Non-pigmented ciliary epithelial cell (primary cell): ENCODE measurements at regions not wholly inside any gene's neighbourhood (a gene's known extent, or its start where the extent isn't known, plus 50 kb on each side); places are given as distances from the start of the nearest gene placed in this dataset.
"Not testable (repeated sequence)": the region's sequence is repeated elsewhere in the genome, so short reads cannot be mapped to it uniquely, and the experiment has no call there.

Source experiments
- DNase-seq: peaks from one replicate; pipeline ENCODE4 v3.0.0-alpha.2; 2010; ENCODE audit warnings: low read depth

DNA sequence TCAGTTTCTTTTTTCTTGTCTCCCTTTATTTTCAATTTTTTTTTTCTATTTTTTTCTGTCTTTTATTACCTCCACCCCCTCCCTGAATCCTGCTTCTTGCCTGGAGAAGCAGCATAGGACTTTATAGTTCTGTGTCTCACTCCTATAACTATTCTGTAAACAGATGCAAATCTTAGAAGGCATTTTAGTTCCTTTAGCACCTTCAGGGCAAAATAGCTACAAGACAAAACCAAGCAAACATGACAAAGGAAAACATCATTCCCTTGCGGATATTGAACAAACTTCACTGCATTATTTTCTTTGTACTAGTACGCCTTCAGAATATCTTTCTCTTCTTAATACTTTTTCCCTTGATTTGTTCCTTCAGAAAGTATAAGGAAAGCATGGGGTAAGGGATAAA, 446.2 kb upstream of the CHORDC1 start:
- DNase-seq, result no peak

DNA sequence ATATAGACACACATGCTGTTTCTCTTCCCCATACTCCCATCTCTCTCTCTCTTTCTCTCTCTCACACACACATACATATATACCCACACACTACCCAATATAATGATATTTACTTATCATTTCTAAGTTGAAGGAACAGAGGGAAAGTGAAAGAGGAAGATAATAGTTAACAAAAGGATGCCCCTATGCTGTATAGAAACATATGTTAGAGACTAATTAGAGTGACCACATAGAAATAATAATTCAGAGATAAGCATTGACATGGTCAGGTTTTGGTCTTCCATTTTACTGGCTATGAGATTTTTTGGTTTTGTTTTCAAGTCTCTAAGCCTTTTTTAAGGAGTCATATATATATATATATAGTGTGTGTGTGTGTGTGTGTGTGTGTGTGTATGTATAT, 445.7 kb upstream of the CHORDC1 start:
- DNase-seq, result no peak

DNA sequence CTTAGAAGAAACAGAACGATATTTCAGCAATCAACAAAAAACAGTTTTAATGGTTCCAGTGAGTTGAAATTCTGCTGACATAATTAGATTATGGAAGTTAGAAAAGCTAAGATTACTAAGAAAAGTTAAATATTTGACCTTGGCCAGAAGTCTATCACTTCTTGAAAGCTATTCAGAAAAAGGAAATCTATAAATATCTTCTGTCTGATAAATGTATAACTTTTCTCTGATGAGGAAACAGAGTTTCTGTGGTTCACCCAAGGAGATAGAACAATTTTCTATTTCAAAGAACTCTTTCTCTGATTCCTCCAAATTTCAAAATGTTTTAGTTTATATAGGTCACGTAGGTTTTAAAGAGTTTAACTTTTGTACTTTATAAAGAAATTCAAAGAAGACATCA, 438.4 kb upstream of the CHORDC1 start:
- DNase-seq, result no peak

GRCh38 chr11:90656171-90656570, 433.3 kb upstream of the CHORDC1 start:
- no peak for DNase-seq

DNA sequence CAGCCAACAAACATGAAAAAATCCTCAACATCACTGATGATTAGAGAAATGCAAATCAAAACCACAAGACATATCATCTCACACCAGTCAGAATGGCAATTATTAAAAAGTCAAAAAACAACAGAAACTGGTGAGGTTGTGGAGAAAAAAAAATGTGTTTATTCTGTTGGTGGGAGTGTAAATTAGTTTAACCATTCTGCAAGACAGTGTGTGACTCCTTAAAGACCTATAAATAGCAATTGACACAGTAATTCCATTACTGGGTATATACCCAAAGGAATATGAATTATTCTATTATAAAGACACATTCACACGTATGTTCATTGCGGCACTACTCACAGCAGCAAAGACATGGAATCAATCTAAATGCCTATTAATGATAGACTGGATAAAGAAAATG, 427.3 kb upstream of the CHORDC1 start:
- no peak for DNase-seq

DNA sequence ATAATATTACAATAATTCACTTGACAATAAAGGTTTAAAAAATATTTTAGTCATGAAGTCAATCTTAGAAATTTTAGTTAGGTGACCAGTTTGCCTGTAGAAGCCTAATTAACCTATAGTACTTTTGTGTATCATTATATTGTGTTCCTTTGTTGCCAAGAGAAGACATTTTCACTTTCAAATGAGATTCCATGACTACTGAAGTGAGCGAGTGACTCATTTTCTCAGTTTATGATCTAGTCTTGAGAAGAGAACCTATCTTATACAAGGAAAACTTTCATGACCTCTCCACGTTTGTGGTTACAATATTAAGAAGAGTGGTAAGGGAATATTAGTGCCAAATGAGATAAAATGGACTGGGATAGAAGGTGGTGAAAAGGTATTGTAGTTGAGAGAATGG, 423.9 kb upstream of the CHORDC1 start:
- no peak for DNase-seq

- no peak for DNase-seq
These were observed 423.4 kb upstream of the CHORDC1 start for GRCh38 chr11:90646266-90646665.

DNA sequence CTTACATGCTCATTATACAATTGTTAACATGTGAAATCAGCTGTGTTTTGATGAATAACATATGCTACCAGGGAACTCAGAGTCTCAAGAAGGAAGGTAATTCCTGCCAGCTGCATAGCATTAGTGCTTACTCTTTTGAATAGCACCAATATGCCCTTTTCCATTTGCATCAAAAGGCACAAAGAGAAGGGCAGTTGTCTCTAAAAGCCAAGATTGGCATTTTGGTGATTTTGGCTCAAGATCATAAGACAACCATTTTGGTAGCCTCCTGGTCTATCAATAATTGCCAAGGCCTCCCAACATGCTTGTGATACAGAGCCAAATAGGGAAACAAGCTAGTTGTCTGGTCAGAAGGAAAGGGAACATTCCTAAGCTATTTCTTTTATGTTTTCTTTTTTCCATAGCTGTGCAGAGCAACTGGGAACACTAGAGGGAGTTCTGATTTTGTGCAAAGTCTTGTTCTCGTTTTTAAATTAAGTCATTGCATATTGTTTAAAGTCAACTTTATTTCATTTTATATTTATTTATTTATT, 416.7 kb upstream of the CHORDC1 start:
- no peak for DNase-seq

- DNase-seq, result no peak
These were observed 413.0 kb upstream of the CHORDC1 start for GRCh38 chr11:90635886-90636285.

DNA sequence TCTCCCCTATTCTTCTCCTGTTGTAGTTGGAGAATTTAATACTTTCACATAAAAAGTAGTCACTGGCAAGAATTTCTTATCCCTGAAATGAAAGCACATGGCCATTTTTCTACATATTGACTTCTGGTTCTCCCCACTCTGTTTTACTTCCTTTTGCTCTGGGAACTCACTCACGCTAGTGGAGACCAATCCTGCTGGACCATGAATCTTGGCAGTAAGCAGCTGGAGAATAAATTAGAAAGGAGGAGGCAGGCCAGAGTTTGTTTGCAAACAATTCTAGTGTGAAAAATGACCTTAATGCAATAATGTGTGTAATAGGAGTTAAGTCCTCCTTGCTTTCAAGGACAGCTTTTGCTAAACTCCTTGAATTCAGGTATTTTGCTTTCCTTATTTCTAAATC, 412.3 kb upstream of the CHORDC1 start:
- DNase-seq, result no peak

DNA sequence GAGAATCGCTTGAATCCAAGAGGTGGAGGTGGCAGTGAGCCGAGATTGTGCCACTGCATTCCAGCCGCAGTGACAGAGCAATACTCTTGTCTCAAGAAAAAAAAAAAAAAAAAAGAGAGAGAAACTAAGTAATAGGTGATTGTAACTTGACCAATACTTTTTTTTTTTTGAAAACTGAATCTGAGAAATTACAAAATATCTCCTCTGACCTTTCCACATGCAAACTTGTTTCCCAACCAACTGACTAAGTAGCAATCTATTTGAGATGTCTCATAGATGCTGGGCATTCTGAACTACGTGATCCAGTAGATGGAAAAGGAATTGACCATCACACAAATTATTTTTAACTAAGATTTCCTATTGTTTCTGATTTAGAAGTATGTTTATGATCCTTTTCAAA, 407.3 kb upstream of the CHORDC1 start:
- no peak for DNase-seq

- no peak for DNase-seq
These were observed 406.5 kb upstream of the CHORDC1 start for GRCh38 chr11:90629229-90629806.

DNA sequence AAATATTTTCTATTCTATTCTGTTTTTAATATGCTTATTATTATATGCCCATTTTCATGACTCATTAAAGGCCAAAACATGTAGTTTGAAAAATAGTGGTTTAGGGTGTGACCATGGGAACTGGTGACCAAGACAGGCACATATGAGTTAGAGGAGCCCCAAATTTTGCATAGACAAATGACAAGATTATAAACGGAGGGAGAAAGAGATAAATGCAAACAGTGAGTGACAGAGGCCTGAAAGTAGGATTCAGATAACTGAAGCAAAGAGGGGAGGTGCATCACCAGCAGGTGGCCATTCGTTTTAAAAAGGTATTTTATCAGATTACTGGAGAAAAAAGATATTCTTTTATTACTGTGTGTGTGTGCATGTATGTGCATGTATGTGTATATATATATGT, 391.5 kb upstream of the CHORDC1 start:
- DNase-seq, result no peak

GRCh38 chr11:90613037-90613436, 390.2 kb upstream of the CHORDC1 start:
- DNase-seq, result not testable (repeated sequence)

GRCh38 chr11:90606721-90607120, 383.9 kb upstream of the CHORDC1 start:
- no peak for DNase-seq

DNA sequence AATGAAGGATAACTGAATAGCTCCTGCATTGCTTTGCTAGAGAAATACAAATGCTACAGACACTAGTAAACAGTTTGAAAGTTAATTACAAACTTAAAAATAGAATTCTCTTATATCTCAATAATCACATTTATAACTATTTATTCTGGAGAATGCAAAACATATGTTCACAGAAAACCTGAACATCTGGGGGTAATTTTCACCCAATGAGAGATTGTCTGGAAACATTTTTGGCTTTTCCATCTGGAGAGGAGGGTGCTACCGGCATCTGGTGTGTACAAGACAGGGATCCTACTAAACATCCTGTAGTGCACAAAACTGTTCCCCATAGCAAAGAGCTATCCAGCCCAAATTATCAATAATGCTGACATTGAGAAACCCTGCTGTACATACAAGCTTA, 378.4 kb upstream of the CHORDC1 start:
- DNase-seq, result no peak

DNA sequence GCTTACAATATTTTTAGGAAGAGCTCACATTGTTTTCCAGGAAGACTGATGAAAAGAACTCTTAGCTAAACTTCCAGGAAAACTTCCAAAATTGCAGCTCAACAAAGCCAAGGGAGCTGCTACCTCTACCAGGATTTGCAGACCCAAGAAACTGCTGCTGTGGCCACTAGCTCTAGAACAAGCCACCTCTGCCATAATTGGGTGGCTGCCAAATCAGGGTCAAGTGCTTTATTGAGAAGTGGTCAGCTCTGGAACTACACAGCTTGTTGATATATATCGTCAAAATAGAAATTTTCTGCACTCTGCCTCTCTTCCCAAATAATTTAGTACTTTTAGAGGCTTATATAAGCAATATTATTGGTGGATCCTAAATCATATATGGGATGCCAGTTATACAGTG, 371.8 kb upstream of the CHORDC1 start:
- no peak for DNase-seq

DNA sequence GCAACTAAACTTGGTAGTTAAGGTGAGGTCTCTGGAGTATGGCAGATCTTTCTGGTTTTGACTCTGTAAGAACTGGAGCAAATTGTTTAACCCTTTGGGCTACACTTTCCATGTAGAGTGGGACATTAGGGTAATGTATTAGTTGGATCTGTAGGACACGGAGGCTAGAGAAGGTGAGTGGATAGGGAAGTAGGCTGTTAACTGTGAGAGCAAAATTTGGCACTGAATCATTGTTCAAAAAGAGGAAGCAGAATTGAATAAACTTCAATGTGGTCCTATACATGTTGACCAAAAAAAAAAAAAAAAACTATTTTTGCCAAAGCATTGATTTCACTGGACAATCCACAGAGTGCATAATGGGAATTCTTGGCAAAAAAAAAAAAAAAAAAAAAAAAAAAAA, 370.2 kb upstream of the CHORDC1 start:
- DNase-seq, result no peak

- no peak for DNase-seq
These were observed 367.4 kb upstream of the CHORDC1 start for GRCh38 chr11:90590286-90590685.

DNA sequence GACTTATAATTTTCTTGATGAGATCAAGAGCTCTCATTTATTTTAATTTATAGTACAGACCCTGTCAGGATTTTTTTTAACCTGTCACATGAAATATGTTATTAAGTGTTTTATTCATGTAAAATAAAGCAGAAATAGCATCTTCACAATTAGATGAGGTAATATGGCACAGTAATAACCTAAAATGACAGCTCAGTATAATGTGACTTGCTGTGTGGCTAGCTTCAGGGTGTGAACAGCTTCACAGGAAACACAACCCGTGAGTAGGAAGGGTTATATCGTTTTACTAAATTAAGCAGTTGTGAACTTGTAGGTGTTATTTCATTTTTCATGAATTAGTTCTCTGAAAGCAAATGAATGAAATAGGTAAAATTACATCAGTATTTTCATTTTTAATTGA, 366.9 kb upstream of the CHORDC1 start:
- DNase-seq, result no peak

GRCh38 chr11:90587896-90588295, 365.0 kb upstream of the CHORDC1 start:
- no peak for DNase-seq

GRCh38 chr11:90585491-90585890, 362.6 kb upstream of the CHORDC1 start:
- no peak for DNase-seq

GRCh38 chr11:90582999-90583398, 360.1 kb upstream of the CHORDC1 start:
- DNase-seq, result not testable (repeated sequence)

GRCh38 chr11:90564531-90564930, 341.7 kb upstream of the CHORDC1 start:
- no peak for DNase-seq
